Subcutaneous abdominal adipose tissue (tissue), 5 donors: ENCODE measurements at regions not wholly inside any gene's neighbourhood (a gene's known extent, or its start where the extent isn't known, plus 50 kb on each side); places are given as distances from the start of the nearest gene placed in this dataset.

Source experiments
- H3K27ac ChIP-seq: one replicate; pipeline ENCODE4 v1.7.0; 2013; ENCODE audit warnings: low read depth, mild to moderate bottlenecking, inconsistent platforms, low read length, moderate library complexity
- H3K27me3 ChIP-seq, 5 donors: one replicate each; pipeline ENCODE4 v1.7.0; 2013; ENCODE audit warnings: low read length in 5 of 5, inconsistent platforms in 1 of 5; ENCODE audit not compliant: control insufficient read depth in 5 of 5, insufficient read depth in 4 of 5
- H3K36me3 ChIP-seq, 5 donors: one replicate each; pipeline ENCODE4 v1.7.0; 2013; ENCODE audit warnings: low read length in 5 of 5; ENCODE audit not compliant: control insufficient read depth in 5 of 5, insufficient read depth in 5 of 5
- H3K4me1 ChIP-seq, 5 donors: one replicate each; pipeline ENCODE4 v1.7.0; 2013; ENCODE audit warnings: low read length in 5 of 5, mild to moderate bottlenecking in 3 of 5, moderate library complexity in 1 of 5; ENCODE audit not compliant: control insufficient read depth in 5 of 5, insufficient read depth in 5 of 5
- H3K4me3 ChIP-seq, 5 donors: one replicate each; pipeline ENCODE4 v1.7.0; 2013; ENCODE audit warnings: low read length in 5 of 5, low read depth in 1 of 5
- H3K9ac ChIP-seq, 5 donors: one replicate each; pipeline ENCODE4 v1.7.0; 2013; ENCODE audit warnings: low read length in 5 of 5, mild to moderate bottlenecking in 4 of 5, moderate library complexity in 3 of 5
- H3K9me3 ChIP-seq, 5 donors: one replicate each; pipeline ENCODE4 v1.7.0; 2013; ENCODE audit warnings: low read length in 5 of 5; ENCODE audit not compliant: control insufficient read depth in 5 of 5
- donor health status: healthy.
- donor health status: healthy.
- donor health status: healthy.
- donor health status: healthy.
- donor health status: healthy.

GRCh38 chr2:133774654-133775015 lies 206.4 kb upstream of the NCKAP5 start:
- Histone ChIP-seq H3K27me3 (no peaks in the 10 kb centered on the region), H3K9me3 (no peaks in the 10 kb centered on the region), H3K4me1 (peaks cover 0 to 32% (median 16%) of the 10 kb centered on the region in 5 donors), H3K9ac (peak overlapping the region in 1 of 5 donors; percentile 5), H3K27ac (no peak overlapping the region), H3K36me3 (no peaks in the 10 kb centered on the region), H3K4me3 (no peak overlapping the region)

GRCh38 chr2:133776936-133777573 lies 208.8 kb upstream of the NCKAP5 start:
- Histone ChIP-seq H3K4me1 (peaks cover 0 to 24% (median 13%) of the 10 kb centered on the region in 5 donors), H3K9ac (no peak overlapping the region), H3K27ac (no peak overlapping the region), H3K36me3 (no peaks in the 10 kb centered on the region), H3K27me3 (no peaks in the 10 kb centered on the region), H3K4me3 (no peak overlapping the region), H3K9me3 (no peaks in the 10 kb centered on the region)

- no peaks in the 10 kb centered on the region for H3K36me3 ChIP-seq
- no peak overlapping the region for H3K27ac ChIP-seq
- H3K27me3 ChIP-seq: no peaks in the 10 kb centered on the region
- H3K9me3 ChIP-seq: no peaks in the 10 kb centered on the region
- peaks cover 0 to 19% (median 11%) of the 10 kb centered on the region in 5 donors for H3K4me1 ChIP-seq
- H3K9ac ChIP-seq: no peak overlapping the region
- no peak overlapping the region for H3K4me3 ChIP-seq
Observed at GRCh38 chr2:133777574-133777960, 209.3 kb upstream of the NCKAP5 start.

GRCh38 chr2:133780099-133780996 lies 212.1 kb upstream of the NCKAP5 start:
- Histone ChIP-seq H3K9me3 (no peaks in the 10 kb centered on the region), H3K27ac (no peak overlapping the region), H3K9ac (no peak overlapping the region), H3K27me3 (no peaks in the 10 kb centered on the region), H3K36me3 (no peaks in the 10 kb centered on the region), H3K4me3 (no peak overlapping the region), H3K4me1 (peaks cover 0 to 10% (median 0%) of the 10 kb centered on the region in 5 donors)

GRCh38 chr2:133780997-133781513 lies 212.8 kb upstream of the NCKAP5 start:
- H3K4me3 ChIP-seq: no peak overlapping the region
- no peaks in the 10 kb centered on the region for H3K9me3 ChIP-seq
- peaks cover 0 to 9% (median 0%) of the 10 kb centered on the region in 5 donors for H3K4me1 ChIP-seq
- H3K27ac ChIP-seq: no peak overlapping the region
- no peak overlapping the region for H3K9ac ChIP-seq
- H3K36me3 ChIP-seq: no peaks in the 10 kb centered on the region
- H3K27me3 ChIP-seq: no peaks in the 10 kb centered on the region

GRCh38 chr2:133787207-133787606 lies 218.9 kb upstream of the NCKAP5 start:
- Histone ChIP-seq H3K9ac (no peak overlapping the region), H3K36me3 (no peaks in the 10 kb centered on the region), H3K4me3 (no peak overlapping the region), H3K9me3 (no peaks in the 10 kb centered on the region), H3K27me3 (no peaks in the 10 kb centered on the region), H3K4me1 (peaks cover 0 to 9% (median 0%) of the 10 kb centered on the region in 5 donors), H3K27ac (no peak overlapping the region)

GRCh38 chr2:133787651-133788050 lies 219.4 kb upstream of the NCKAP5 start:
- no peaks in the 10 kb centered on the region for H3K36me3 ChIP-seq
- no peaks in the 10 kb centered on the region for H3K27me3 ChIP-seq
- H3K27ac ChIP-seq: no peak overlapping the region
- peaks cover 0 to 9% (median 0%) of the 10 kb centered on the region in 5 donors for H3K4me1 ChIP-seq
- H3K9ac ChIP-seq: no peak overlapping the region
- H3K9me3 ChIP-seq: no peaks in the 10 kb centered on the region
- H3K4me3 ChIP-seq: no peak overlapping the region

GRCh38 chr2:133788386-133788785 lies 220.1 kb upstream of the NCKAP5 start:
- H3K27ac ChIP-seq: no peak overlapping the region
- peaks cover 0 to 4% (median 2%) of the 10 kb centered on the region in 5 donors for H3K9me3 ChIP-seq
- no peak overlapping the region for H3K4me3 ChIP-seq
- H3K4me1 ChIP-seq: peaks cover 0 to 9% (median 0%) of the 10 kb centered on the region in 5 donors
- no peaks in the 10 kb centered on the region for H3K36me3 ChIP-seq
- H3K27me3 ChIP-seq: no peaks in the 10 kb centered on the region
- no peak overlapping the region for H3K9ac ChIP-seq

GRCh38 chr2:133789743-133790142 lies 221.5 kb upstream of the NCKAP5 start:
- H3K27me3 ChIP-seq: no peaks in the 10 kb centered on the region
- peaks cover 6 to 16% (median 15%) of the 10 kb centered on the region in 5 donors for H3K9me3 ChIP-seq
- no peaks in the 10 kb centered on the region for H3K4me1 ChIP-seq
- H3K27ac ChIP-seq: no peak overlapping the region
- no peaks in the 10 kb centered on the region for H3K36me3 ChIP-seq
- no peak overlapping the region for H3K9ac ChIP-seq
- H3K4me3 ChIP-seq: no peak overlapping the region

GRCh38 chr2:133790711-133791110 lies 222.4 kb upstream of the NCKAP5 start:
- no peak overlapping the region for H3K27ac ChIP-seq
- no peak overlapping the region for H3K4me3 ChIP-seq
- no peaks in the 10 kb centered on the region for H3K4me1 ChIP-seq
- H3K9ac ChIP-seq: no peak overlapping the region
- no peaks in the 10 kb centered on the region for H3K36me3 ChIP-seq
- peaks cover 6 to 20% (median 15%) of the 10 kb centered on the region in 5 donors for H3K9me3 ChIP-seq
- no peaks in the 10 kb centered on the region for H3K27me3 ChIP-seq
